ENCODE measurements at regions not wholly inside any gene's neighbourhood (a gene's known extent, or its start where the extent isn't known, plus 50 kb on each side); places are given as distances from the start of the nearest gene placed in this dataset.

GRCh38 chr12:45619736-45620135, 109.8 kb upstream of the ARID2 start:
- H3K27me3 Mint-ChIP-seq = peaks cover 4% of the 10 kb centered on the region
- H3K27ac Mint-ChIP-seq = no peak overlapping the region

GRCh38 chr12:45621703-45622102, 107.8 kb upstream of the ARID2 start:
- Mint-ChIP-seq H3K36me3 (peaks cover 3% of the 10 kb centered on the region), H3K4me3 (no peak overlapping the region), H3K27ac (no peak overlapping the region), H3K9me3 (ENCODE audit: low read depth) (no peaks in the 10 kb centered on the region), H3K4me1 (ENCODE audit: low read depth) (no peaks in the 10 kb centered on the region), H3K27me3 (peaks cover 4% of the 10 kb centered on the region)

More at GRCh38 chr12:45619736-45620135, 109.8 kb upstream of the ARID2 start:
- Mint-ChIP-seq H3K4me1 (ENCODE audit: low read depth) (no peaks in the 10 kb centered on the region), H3K4me3 (no peak overlapping the region), H3K36me3 (peaks cover 3% of the 10 kb centered on the region), H3K9me3 (ENCODE audit: low read depth) (no peaks in the 10 kb centered on the region)

DNA sequence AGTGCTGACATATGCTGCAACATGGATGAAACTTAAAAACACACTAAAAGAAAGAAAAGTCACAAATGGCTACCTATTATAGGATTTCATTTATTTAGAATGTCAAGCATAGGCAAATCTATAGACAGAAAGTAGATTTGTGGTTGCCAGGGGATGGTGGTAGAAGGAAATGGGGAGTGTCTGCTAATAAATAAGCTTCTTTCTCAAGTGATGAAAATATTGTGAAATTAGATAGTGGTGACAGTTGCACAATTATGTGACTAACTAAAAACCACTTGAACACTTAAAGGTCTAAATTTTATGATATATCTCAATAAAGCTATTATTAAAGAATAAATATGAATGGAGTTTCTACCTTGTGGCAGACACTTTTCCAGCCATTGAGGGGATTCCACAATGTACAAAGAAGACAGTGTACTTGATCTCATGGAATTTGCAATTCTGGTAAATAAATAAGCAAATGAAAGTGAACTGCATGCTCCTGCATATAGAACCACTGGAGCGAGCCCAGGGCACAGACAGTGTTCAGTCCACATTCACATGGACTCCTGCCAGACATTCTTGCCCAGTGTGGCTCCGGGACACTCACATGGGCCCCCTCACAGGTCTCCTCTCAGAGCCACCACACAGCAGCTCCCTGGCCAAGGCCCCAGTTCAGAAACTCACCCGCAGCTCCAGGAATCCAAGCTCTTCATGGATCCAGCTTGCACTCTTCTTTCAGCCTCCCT, 107.1 kb upstream of the ARID2 start:
- no peak overlapping the region for H3K27ac Mint-ChIP-seq
- peaks cover 3% of the 10 kb centered on the region for H3K36me3 Mint-ChIP-seq
- H3K4me1 Mint-ChIP-seq (ENCODE audit: low read depth) = no peaks in the 10 kb centered on the region
- peaks cover 4% of the 10 kb centered on the region for H3K27me3 Mint-ChIP-seq
- no peak overlapping the region for H3K4me3 Mint-ChIP-seq
- no peaks in the 10 kb centered on the region for H3K9me3 Mint-ChIP-seq (ENCODE audit: low read depth)

DNA sequence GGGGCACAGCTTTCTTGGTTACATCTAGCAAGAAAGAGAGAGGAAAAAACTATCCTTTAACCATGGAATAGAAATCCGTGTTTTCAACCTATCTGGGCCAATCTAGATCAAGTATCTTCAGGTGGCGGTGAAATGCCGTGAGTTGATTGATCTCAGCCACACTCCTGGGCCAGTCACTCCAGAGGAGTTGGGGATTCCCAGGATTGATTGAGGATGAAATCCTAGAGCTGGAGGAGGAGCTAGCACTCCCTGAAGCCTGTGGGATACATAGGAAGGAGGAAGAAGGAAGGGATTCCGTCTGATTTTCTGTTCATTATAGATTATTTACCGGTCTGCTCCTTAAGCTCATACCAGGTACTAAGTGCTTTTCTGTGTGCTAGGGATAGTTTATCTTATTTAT, 106.3 kb upstream of the ARID2 start:
- Mint-ChIP-seq H3K36me3 (peaks cover 3% of the 10 kb centered on the region), H3K27ac (no peak overlapping the region), H3K4me1 (ENCODE audit: low read depth) (no peaks in the 10 kb centered on the region), H3K4me3 (no peak overlapping the region), H3K27me3 (peaks cover 6% of the 10 kb centered on the region), H3K9me3 (ENCODE audit: low read depth) (no peaks in the 10 kb centered on the region)

DNA sequence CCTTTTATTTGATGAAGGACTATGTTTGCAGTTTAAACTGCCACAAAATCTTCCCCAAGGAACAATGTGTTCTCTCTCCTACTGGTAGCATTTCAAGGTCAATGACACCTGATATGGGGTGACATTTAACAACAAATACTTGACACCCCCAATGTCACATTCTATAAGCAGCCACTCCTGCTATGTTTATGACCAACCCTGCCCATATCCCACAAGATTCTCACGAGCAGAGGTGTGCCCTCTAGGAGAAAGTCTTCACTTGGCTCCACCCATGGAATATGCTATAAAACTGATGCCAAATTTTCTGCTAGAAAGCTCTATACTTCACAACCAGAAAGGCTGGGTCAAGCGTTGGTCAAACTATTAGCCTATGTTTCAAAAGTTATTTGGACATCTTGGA, 105.6 kb upstream of the ARID2 start:
- no peak overlapping the region for H3K4me3 Mint-ChIP-seq
- H3K36me3 Mint-ChIP-seq = peaks cover 3% of the 10 kb centered on the region
- no peaks in the 10 kb centered on the region for H3K4me1 Mint-ChIP-seq (ENCODE audit: low read depth)
- H3K27ac Mint-ChIP-seq = no peak overlapping the region
- H3K9me3 Mint-ChIP-seq (ENCODE audit: low read depth) = no peaks in the 10 kb centered on the region
- H3K27me3 Mint-ChIP-seq = peaks cover 6% of the 10 kb centered on the region

DNA sequence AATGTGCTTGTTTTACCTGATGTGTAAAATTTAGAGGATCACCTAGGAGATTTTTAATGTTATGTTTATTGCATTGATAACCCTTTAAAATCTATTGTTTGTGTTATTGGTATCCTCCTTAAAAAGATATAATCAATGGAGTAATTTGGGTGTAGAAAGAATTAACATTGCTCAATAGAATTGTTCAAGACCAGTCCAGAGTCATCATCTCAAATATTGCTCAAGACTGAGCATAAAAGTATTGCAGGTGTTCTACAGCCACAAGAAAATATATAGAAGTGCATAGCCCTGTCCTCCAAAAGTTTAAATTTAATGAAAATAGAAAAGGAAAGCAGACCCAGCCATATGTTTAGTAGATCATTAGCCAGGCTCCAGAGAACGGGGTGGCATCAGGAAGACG, 102.5 kb upstream of the ARID2 start:
- Mint-ChIP-seq H3K9me3 (ENCODE audit: low read depth) (no peaks in the 10 kb centered on the region), H3K4me1 (ENCODE audit: low read depth) (no peaks in the 10 kb centered on the region), H3K27ac (no peak overlapping the region), H3K36me3 (no peaks in the 10 kb centered on the region), H3K4me3 (no peak overlapping the region), H3K27me3 (peaks cover 6% of the 10 kb centered on the region)

DNA sequence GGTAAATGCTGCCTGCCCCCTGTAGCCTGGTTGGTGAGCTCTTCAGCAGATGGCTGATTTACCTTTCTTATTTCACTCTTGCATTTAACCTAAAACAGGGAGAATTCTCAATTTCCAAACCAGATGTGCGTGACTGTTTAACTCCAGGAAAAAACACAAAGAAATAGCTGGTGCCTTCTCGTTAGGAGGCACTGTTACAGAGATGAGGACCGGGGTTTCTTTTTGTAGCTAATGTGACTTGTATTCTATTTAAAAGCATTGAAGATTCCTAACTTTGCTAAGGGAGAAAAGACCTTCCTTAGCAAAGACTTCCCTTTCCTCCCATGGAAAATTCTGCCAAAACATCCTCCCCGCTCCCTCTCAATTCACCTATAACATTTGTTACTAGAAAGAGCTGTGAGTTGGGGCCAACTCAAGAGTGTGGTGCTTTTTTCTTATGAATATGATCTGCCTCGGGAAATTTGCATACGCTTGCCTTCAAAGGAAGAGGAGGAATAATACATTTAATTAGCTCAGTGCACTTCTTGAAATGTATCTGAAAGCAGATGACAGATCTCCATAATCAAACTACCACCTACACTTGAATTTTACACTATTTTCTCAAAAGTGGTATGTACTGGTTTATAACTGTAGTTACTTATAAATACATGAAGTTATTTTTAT, 102.0 kb upstream of the ARID2 start:
- H3K4me1 Mint-ChIP-seq (ENCODE audit: low read depth) = no peaks in the 10 kb centered on the region
- peaks cover 6% of the 10 kb centered on the region for H3K27me3 Mint-ChIP-seq
- no peak overlapping the region for H3K4me3 Mint-ChIP-seq
- H3K36me3 Mint-ChIP-seq = no peaks in the 10 kb centered on the region
- no peaks in the 10 kb centered on the region for H3K9me3 Mint-ChIP-seq (ENCODE audit: low read depth)
- no peak overlapping the region for H3K27ac Mint-ChIP-seq

GRCh38 chr12:45629292-45629691, 100.2 kb upstream of the ARID2 start:
- no peaks in the 10 kb centered on the region for H3K4me1 Mint-ChIP-seq (ENCODE audit: low read depth)
- no peaks in the 10 kb centered on the region for H3K36me3 Mint-ChIP-seq
- peaks cover 2% of the 10 kb centered on the region for H3K27me3 Mint-ChIP-seq
- H3K9me3 Mint-ChIP-seq (ENCODE audit: low read depth) = no peaks in the 10 kb centered on the region
- no peak overlapping the region for H3K27ac Mint-ChIP-seq
- H3K4me3 Mint-ChIP-seq = no peak overlapping the region

DNA sequence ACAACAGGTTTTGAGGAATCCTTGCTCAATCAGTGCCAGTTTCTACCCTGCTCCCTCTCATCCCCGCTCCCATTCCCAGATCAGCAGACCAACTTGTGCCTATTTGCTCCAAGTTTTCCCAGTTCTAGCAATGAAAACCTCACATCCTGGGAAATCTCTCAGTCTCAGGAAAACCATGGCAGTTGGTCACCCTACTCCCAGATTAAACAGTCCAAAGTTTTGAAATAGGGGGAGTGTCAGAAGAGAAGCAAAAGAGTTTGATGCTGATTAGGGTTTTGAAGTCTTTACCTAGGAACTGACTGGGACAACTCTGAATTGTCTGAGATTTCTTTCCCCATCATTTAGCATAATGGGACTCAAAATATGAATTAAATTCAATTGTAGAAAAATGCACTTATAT, 95.8 kb upstream of the ARID2 start:
- Mint-ChIP-seq H3K36me3 (no peaks in the 10 kb centered on the region), H3K4me3 (no peak overlapping the region), H3K27me3 (no peaks in the 10 kb centered on the region), H3K9me3 (ENCODE audit: low read depth) (no peaks in the 10 kb centered on the region), H3K4me1 (ENCODE audit: low read depth) (peaks cover 4% of the 10 kb centered on the region), H3K27ac (no peak overlapping the region)

- H3K27me3 Mint-ChIP-seq = no peaks in the 10 kb centered on the region
- no peak overlapping the region for H3K4me3 Mint-ChIP-seq
- H3K4me1 Mint-ChIP-seq (ENCODE audit: low read depth) = peaks cover 4% of the 10 kb centered on the region
- no peaks in the 10 kb centered on the region for H3K9me3 Mint-ChIP-seq (ENCODE audit: low read depth)
- no peaks in the 10 kb centered on the region for H3K36me3 Mint-ChIP-seq
- H3K27ac Mint-ChIP-seq = no peak overlapping the region
These were observed 95.1 kb upstream of the ARID2 start for GRCh38 chr12:45634273-45634917.

- no peak overlapping the region for H3K4me3 Mint-ChIP-seq
- H3K36me3 Mint-ChIP-seq = no peaks in the 10 kb centered on the region
- no peaks in the 10 kb centered on the region for H3K27me3 Mint-ChIP-seq
- no peak overlapping the region for H3K27ac Mint-ChIP-seq
- H3K4me1 Mint-ChIP-seq (ENCODE audit: low read depth) = peaks cover 4% of the 10 kb centered on the region
- H3K9me3 Mint-ChIP-seq (ENCODE audit: low read depth) = no peaks in the 10 kb centered on the region
These were observed 92.3 kb upstream of the ARID2 start for GRCh38 chr12:45637242-45637641.

GRCh38 chr12:45637706-45638105, 91.8 kb upstream of the ARID2 start:
- Mint-ChIP-seq H3K4me1 (ENCODE audit: low read depth) (peaks cover 4% of the 10 kb centered on the region), H3K36me3 (no peaks in the 10 kb centered on the region), H3K9me3 (ENCODE audit: low read depth) (no peaks in the 10 kb centered on the region), H3K4me3 (no peak overlapping the region), H3K27me3 (no peaks in the 10 kb centered on the region), H3K27ac (no peak overlapping the region)

DNA sequence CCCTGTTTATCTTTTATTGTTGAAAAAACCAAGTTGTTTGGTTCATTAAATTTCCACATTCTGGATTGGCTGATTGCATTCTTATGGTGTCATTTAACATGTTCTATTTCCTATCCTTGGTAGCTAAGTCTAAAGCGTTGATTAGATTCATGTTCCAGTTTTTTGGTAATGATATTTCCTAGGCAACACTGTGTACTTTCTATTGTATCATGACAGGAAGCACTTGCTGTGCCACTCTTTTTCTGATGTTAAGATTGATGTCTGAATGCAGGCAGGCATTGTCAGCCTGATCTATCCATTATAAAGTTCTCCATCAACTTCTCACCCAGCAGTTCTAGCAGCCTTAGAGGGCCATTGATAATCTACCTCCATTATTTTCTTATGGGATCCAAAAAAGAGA, 91.1 kb upstream of the ARID2 start:
- no peaks in the 10 kb centered on the region for H3K36me3 Mint-ChIP-seq
- H3K9me3 Mint-ChIP-seq (ENCODE audit: low read depth) = no peaks in the 10 kb centered on the region
- peaks cover 4% of the 10 kb centered on the region for H3K4me1 Mint-ChIP-seq (ENCODE audit: low read depth)
- H3K4me3 Mint-ChIP-seq = no peak overlapping the region
- no peak overlapping the region for H3K27ac Mint-ChIP-seq
- no peaks in the 10 kb centered on the region for H3K27me3 Mint-ChIP-seq

DNA sequence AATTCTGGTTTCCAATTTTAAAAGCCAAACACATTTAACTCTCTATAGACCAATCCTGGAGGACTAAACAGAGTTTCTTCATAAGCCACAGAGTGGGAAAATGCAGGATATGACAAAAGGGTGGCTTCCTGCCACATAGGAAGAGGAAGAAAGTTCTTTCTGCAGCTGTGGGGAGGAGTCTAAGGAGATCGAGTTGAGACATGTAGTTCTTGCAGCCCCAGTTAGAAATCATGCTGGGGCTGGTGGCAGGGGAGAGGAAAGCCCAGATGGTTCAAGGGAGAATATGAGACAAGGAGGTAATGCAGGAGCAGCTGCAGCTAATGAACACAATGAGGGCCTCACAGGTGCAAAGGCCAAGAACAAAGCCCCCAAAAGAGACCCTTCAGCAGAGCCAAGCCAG, 85.0 kb upstream of the ARID2 start:
- peaks cover 11% of the 10 kb centered on the region for H3K4me1 Mint-ChIP-seq (ENCODE audit: low read depth)
- no peak overlapping the region for H3K4me3 Mint-ChIP-seq
- no peak overlapping the region for H3K27ac Mint-ChIP-seq
- H3K36me3 Mint-ChIP-seq = no peaks in the 10 kb centered on the region
- no peaks in the 10 kb centered on the region for H3K9me3 Mint-ChIP-seq (ENCODE audit: low read depth)
- peaks cover 4% of the 10 kb centered on the region for H3K27me3 Mint-ChIP-seq

DNA sequence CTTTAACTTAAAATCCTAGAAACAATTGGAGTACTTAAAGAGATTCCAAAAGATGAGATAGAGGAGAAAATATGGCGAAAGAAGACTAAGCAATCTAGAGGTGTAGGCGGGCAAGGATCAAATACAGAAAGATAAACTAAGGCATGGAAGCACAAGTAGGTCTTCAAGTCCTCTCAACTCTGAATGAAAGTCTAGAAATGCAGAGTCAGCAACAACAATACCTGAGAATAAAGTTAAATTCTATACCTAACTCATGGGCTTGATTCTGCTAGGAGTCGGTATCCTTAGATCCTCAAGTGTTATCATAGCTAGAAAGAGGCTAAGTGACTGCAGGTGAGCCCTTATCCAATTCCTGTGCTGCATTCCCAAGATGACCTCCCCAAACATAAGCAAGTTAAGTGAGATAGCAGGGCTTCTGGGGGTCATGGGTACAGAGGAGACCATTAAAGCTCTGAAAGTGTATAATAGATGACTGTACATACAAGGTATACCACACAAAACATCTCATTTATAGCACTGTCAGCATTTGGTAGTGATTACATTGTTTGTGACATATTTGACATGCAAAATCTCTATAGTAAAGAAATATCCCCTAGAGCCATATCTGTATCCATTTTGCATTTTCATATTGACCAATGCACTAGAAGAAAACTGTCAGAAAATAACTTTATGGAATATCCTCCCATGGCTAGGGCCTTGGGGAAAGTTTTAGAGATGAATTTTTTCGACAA, 82.5 kb upstream of the ARID2 start:
- no peak overlapping the region for H3K27ac Mint-ChIP-seq
- no peaks in the 10 kb centered on the region for H3K36me3 Mint-ChIP-seq
- H3K27me3 Mint-ChIP-seq = peaks cover 13% of the 10 kb centered on the region
- H3K4me3 Mint-ChIP-seq = no peak overlapping the region
- peaks cover 11% of the 10 kb centered on the region for H3K4me1 Mint-ChIP-seq (ENCODE audit: low read depth)
- H3K9me3 Mint-ChIP-seq (ENCODE audit: low read depth) = no peaks in the 10 kb centered on the region
